HG03378 (cell line): ENCODE measurements at regions not wholly inside any gene's neighbourhood (a gene's known extent, or its start where the extent isn't known, plus 50 kb on each side); places are given as distances from the start of the nearest gene placed in this dataset.

Experiments
- ATAC-seq: cut with Tn5 transposase; IDR thresholded peaks from one replicate; pipeline ENCODE4 v1.9.1; 2021; ENCODE audit warnings: mild to moderate bottlenecking, moderate library complexity; ENCODE audit not compliant: unreplicated experiment

DNA sequence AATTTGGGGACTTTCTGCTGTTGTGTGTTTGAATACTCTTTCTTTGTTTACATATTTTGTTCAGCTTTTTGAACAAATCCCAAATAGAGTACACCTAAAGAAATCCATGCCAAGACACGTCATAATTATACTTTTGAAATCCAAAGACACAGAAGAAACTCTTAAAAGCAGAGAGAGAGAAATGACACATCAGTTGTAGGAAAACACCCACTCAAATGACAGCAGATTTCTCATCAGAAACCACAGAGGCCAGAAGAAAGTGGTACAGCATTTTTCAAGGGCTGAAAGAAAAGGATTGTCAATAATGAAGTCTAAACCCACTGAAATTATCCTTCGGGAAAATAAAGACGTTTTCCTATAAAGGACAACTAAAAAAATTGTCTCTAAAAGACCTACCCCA lies 378.6 kb downstream of the GADD45G start:
- no peak for ATAC-seq

- no peak for ATAC-seq
Observed at GRCh38 chr9:89984214-89984613, 379.4 kb downstream of the GADD45G start.

- no peak for ATAC-seq
Observed at GRCh38 chr9:89985068-89985467, 380.3 kb downstream of the GADD45G start.

- ATAC-seq: no peak
Observed at GRCh38 chr9:89986190-89986589, 381.4 kb downstream of the GADD45G start.

DNA sequence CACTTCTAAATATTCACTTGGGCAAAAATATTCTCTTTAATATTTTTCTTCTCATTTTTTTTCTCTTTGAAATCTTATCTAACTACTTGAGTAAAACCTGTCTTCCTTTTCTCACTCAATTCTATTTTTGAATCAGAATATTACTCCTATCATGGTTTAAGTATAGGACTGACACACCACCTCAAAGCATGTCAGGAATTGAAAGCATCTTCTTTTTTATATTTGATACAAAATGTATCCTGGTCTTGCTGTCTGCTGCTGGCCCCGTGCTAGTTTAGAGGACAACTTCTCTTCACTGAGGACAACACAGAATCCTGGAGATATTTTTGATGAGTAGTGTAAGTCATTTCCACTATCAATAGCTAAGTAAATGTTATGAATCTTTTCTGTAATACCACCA lies 383.6 kb downstream of the GADD45G start:
- ATAC-seq: no peak

DNA sequence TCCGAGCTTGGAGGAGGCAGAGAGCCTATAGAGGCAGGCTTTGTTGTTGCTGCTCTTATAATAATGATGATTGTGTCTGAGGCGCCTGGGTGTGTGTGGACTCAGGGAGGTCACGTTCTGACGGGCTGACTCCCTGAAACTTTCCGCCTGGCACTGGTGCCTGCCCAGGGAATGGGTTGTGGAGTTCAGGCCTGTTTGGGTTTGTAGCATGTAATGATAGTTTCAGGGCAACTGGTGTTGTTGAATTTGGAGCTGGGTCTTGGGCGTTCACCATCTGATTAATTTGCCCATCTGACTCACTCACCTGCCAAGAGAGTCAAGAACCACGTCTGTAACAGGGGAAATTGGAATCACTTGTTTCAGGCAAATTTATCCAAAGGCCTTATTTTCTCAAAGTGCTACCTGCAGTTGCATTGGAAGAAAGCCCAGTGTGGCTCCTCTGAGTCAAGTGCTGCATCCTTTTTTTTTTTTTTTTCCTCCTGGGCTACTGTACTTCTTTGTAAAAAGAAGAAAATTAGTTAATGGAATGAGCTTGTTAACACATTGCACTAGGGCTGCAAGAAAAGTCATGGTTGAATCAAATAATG lies 386.5 kb downstream of the GADD45G start:
- no peak for ATAC-seq

DNA sequence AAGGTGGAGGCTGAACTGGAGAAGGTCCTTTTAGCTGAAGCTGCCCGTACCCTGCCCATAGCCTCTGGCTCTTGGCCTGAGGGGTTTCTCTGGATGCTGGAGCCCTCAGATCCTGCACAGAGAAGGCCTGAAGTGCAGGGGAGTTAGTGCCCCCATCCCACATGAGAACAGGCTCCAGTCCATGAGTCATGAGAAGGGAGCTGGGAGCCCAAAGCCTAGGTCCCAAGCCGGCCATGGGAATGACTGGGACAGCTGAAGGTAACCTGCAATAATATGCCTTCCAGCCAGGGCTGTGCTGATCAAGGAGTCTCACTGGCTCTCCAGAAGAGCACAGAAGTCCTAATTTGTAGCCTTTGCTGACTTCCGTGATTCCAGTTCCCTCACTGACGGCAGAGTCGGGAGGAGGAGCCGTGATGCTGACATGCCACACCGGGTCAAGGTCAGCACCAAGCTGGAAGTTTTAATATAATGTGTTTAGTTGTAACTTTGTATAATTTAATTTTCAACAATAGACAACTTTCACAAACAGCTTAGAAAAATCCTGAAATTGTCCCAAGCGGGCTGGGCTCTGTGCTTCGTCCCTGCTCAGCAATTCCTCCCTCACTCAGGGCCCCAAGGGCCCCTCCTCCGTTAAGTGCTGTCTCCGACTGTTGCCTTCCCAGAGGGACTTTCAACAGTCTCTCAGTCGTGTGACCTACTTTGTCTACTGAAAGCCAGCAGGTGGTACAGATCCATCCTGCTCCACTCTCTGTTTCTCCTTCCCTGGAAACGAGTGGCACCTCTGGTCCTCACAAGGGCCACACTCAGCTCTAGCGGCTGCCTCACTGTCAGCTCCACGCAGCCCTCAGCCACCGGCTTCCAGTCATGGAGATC lies 387.8 kb downstream of the GADD45G start:
- ATAC-seq: no peak

DNA sequence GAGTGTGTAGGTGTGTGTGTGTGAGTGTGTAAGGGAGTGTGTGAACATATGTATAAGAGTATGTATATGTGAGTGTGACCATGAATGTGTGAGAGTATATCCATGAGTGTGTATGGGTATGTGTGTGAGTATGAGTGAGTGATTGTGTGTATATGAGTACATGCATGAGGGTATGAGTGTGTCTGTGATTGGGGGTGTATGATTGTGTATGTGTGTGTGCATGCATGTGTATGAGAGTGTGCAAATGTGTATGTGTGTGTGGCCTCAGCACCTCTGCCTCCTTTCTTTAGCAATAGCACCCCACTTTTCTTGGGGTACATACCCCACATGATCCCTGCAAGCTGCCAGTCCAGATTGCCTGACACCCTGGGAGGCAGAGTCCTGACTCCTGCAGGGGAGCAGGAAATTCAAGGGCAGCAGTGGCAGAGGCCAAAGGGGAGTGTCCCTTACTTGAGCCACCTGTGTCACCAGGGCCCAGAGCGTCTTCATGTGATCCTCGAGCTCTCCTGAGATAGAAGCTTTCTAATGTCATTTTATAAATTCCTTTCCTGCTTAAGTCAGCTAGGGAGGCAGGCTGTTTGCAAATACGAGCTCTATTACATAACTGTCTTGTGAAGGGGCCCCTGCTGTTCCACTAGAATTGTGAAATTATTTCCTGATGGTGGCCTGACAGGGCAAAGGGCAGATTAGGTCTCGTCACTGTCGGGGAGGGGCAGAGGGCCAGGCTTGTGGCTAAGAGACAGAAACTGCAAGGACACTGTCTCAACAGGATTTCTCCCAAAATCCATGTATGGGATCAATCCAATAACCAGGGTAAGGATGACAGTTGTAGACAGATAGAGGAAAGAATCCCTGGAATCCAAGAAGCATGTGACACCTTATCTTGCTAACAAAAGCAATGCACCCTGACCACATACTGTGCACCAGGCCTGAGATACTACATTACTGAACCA lies 389.1 kb downstream of the GADD45G start:
- ATAC-seq: no peak

GRCh38 chr9:89994988-89995613 lies 390.3 kb downstream of the GADD45G start:
- ATAC-seq: no peak

- ATAC-seq: no peak
Observed at GRCh38 chr9:89996116-89996515, 391.3 kb downstream of the GADD45G start.

GRCh38 chr9:89996773-89997172 lies 392.0 kb downstream of the GADD45G start:
- no peak for ATAC-seq

DNA sequence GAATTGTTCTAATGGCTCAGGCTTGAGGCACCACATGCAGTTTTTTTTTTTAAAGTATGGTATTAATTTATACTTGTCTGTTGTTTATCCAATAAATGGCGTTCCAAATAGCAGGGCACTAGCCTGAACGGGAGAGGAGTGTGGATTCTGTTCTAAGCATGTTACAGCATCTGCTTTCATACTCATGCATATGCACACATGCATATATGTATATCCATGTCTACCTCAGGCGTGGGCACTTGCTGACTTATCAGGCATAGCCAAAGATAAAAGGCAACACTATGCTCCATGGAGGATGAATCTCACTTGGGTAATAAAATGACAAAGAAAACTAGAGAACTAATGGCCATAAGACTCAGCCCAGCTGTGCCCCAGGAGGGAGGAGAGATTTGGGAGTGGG lies 393.8 kb downstream of the GADD45G start:
- no peak for ATAC-seq

DNA sequence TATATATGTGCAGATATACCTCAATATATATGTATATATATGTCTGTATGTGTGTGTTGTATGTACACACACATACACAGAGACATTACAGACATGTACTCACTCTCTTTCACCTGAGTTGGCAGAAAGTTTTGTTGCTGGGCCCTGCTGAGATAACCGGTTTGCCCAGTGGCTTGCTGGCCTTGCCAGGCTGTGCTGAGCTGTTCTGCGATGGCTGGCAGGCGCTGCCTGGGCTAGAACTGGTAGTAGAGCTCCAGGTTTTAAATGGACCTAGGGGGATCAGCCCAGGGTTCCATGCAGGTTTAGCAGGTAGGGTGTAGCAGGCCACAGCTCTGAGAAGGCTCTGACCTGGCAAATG lies 394.3 kb downstream of the GADD45G start:
- ATAC-seq: no peak

- peak; percentile 93 for ATAC-seq
Observed at GRCh38 chr9:89999534-90000370, 394.9 kb downstream of the GADD45G start.

DNA sequence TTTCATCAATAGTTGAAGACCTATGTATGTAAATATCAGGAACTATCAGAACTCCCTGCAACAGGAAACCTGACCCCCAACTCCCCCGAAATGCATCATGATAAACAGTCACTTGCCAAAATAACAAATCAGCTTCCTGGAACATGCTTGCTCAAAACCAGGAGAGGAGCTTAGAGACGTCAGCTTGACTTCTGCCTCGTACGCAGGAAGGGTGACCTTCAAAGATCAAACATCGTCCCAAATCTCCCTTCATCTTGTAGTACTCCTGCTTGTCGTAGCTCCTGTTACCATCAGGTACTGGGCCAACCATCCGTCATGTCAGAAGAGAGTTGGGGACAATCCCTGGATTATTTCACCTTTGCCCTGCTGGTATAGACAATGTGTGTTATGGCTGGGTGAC lies 396.1 kb downstream of the GADD45G start:
- ATAC-seq: no peak

- ATAC-seq: no peak
Observed at GRCh38 chr9:90001747-90002146, 396.9 kb downstream of the GADD45G start.

- no peak for ATAC-seq
Observed at GRCh38 chr9:90002397-90003271, 397.8 kb downstream of the GADD45G start.

GRCh38 chr9:90005388-90005787 lies 400.6 kb downstream of the GADD45G start:
- no peak for ATAC-seq
